ENCODE measurements at regions not wholly inside any gene's neighbourhood (a gene's known extent, or its start where the extent isn't known, plus 50 kb on each side); places are given as distances from the start of the nearest gene placed in this dataset.

GRCh38 chr5:165327631-165328030, 1822.2 kb downstream of the MAT2B start:
- TF ChIP-seq, protein P1, sequence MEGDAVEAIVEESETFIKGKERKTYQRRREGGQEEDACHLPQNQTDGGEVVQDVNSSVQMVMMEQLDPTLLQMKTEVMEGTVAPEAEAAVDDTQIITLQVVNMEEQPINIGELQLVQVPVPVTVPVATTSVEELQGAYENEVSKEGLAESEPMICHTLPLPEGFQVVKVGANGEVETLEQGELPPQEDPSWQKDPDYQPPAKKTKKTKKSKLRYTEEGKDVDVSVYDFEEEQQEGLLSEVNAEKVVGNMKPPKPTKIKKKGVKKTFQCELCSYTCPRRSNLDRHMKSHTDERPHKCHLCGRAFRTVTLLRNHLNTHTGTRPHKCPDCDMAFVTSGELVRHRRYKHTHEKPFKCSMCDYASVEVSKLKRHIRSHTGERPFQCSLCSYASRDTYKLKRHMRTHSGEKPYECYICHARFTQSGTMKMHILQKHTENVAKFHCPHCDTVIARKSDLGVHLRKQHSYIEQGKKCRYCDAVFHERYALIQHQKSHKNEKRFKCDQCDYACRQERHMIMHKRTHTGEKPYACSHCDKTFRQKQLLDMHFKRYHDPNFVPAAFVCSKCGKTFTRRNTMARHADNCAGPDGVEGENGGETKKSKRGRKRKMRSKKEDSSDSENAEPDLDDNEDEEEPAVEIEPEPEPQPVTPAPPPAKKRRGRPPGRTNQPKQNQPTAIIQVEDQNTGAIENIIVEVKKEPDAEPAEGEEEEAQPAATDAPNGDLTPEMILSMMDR (IDR thresholded peaks at IDR 0.05), result no peak
- TF ChIP-seq ZFX (IDR thresholded peaks at IDR 0.05; ENCODE audit: borderline replicate concordance), result no peak
